Natural killer cell (primary cell): ENCODE measurements at regions not wholly inside any gene's neighbourhood (a gene's known extent, or its start where the extent isn't known, plus 50 kb on each side); places are given as distances from the start of the nearest gene placed in this dataset.

Experiments
- ATAC-seq, 3 donors: fragments of 150-1000 bp in 2 of 3; fragments of 200-7000 bp in 1 of 3; cut with Tn5 transposase; 1 replicate in 1 of 3; 2 replicates in 2 of 3; pipeline ENCODE4 v1.10.0; 2021; ENCODE audit warnings: mild to moderate bottlenecking in 2 of 3, moderate library complexity in 2 of 3
- DNase-seq, 2 donors: peaks; one replicate each; pipeline versions ENCODE4 v3.0.0 to v3.0.0-alpha.2; 2013 to 2021; ENCODE audit warnings: mixed read lengths in 1 of 2
- H3K27ac ChIP-seq: one replicate; pipeline ENCODE4 v1.5.1; 2013; ENCODE audit warnings: mild to moderate bottlenecking, low read length
- H3K27me3 ChIP-seq: one replicate; pipeline ENCODE4 v1.6.1; 2013; ENCODE audit warnings: low read length; ENCODE audit not compliant: control insufficient read depth, insufficient read depth
- H3K36me3 ChIP-seq: one replicate; pipeline ENCODE4 v1.6.1; 2013; ENCODE audit warnings: low read length; ENCODE audit not compliant: control insufficient read depth, insufficient read depth
- H3K4me1 ChIP-seq: one replicate; pipeline ENCODE4 v1.6.1; 2013; ENCODE audit warnings: low read length; ENCODE audit not compliant: control insufficient read depth, insufficient read depth
- H3K4me3 ChIP-seq: one replicate; pipeline ENCODE4 v1.5.1; 2013; ENCODE audit warnings: low read length
- H3K9me3 ChIP-seq: one replicate; pipeline ENCODE4 v1.6.1; 2013; ENCODE audit warnings: low read length; ENCODE audit not compliant: control insufficient read depth, insufficient read depth
- H3K27ac Mint-ChIP-seq, 2 donors: one replicate each; pipeline ENCODE4 v1.8.0; 2022; ENCODE audit warnings: mild to moderate bottlenecking in 2 of 2, mixed read lengths in 2 of 2, moderate library complexity in 1 of 2
- H3K27me3 Mint-ChIP-seq, 2 donors: one replicate each; pipeline ENCODE4 v1.8.0; 2022; ENCODE audit warnings: low read depth in 2 of 2, mixed read lengths in 2 of 2
- H3K36me3 Mint-ChIP-seq: one replicate; pipeline ENCODE4 v1.8.0; 2022; ENCODE audit warnings: mixed read lengths
- H3K4me1 Mint-ChIP-seq, 2 donors: one replicate each; pipeline ENCODE4 v1.8.0; 2022; ENCODE audit warnings: mixed read lengths in 2 of 2
- H3K4me3 Mint-ChIP-seq: one replicate; pipeline ENCODE4 v1.8.0; 2022; ENCODE audit warnings: mild to moderate bottlenecking, moderate library complexity, mixed read lengths
- H3K9me3 Mint-ChIP-seq, 2 donors: one replicate each; pipeline ENCODE4 v1.8.0; 2022; ENCODE audit warnings: mixed read lengths in 2 of 2
- WGBS: methylation state at CpG from one replicate; pipeline ENCODE4 v1.1.7; 2013; ENCODE audit warnings: missing lambda C conversion rate; ENCODE audit not compliant: insufficient coverage; 5-methylcytosine and 5-hydroxymethylcytosine counted together
- intact Hi-C: fragments of 100-400 bp; cut with micrococcal nuclease; formaldehyde crosslinking; loops from one replicate; pipeline ENCODE4 v1.14.2; 2022
- TF ChIP-seq, protein P1 (sequence below): fragments of 200-600 bp; IDR thresholded peaks from one replicate; pipeline ENCODE4 v1.8.0; 2022; ENCODE audit warnings: antibody characterized with exemption

DNA sequence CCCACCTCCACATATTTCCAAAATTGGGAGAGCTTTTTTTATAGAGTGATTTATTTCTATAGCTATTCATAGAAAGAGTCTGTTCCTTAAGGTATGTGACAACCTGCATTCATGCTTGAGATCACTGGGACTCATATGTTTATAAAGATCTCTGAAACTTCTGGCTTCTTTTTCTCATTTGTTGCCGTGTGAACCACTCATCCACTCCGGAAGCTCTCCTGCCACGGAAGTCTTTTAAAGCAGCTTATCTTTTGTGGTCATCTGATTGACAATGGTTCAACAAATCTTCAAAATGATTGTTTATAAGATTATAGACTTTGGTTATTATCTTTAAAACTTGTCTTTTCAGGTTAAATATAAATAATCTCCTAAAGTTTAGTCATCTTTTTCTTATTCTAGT, 260.5 kb downstream of the C3orf38 start:
- TF ChIP-seq, protein P1, sequence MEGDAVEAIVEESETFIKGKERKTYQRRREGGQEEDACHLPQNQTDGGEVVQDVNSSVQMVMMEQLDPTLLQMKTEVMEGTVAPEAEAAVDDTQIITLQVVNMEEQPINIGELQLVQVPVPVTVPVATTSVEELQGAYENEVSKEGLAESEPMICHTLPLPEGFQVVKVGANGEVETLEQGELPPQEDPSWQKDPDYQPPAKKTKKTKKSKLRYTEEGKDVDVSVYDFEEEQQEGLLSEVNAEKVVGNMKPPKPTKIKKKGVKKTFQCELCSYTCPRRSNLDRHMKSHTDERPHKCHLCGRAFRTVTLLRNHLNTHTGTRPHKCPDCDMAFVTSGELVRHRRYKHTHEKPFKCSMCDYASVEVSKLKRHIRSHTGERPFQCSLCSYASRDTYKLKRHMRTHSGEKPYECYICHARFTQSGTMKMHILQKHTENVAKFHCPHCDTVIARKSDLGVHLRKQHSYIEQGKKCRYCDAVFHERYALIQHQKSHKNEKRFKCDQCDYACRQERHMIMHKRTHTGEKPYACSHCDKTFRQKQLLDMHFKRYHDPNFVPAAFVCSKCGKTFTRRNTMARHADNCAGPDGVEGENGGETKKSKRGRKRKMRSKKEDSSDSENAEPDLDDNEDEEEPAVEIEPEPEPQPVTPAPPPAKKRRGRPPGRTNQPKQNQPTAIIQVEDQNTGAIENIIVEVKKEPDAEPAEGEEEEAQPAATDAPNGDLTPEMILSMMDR = no peak
- H3K27me3 ChIP-seq = no peaks in the 10 kb centered on the region
- no peaks in the 10 kb centered on the region for H3K4me1 ChIP-seq
- Mint-ChIP-seq H3K27me3 (no peaks in the 10 kb centered on the region), H3K36me3 (no peaks in the 10 kb centered on the region), H3K4me1 (no peaks in the 10 kb centered on the region), H3K9me3 (peaks cover 6 to 11% of the 10 kb centered on the region in 2 donors), H3K4me3 (no peak overlapping the region), H3K27ac (no peak overlapping the region)
- no peak overlapping the region for H3K27ac ChIP-seq
- intact Hi-C loops = no loop called here
- peak in 1 of 2 donors; percentile 14 for DNase-seq
- no peak overlapping the region for H3K4me3 ChIP-seq
- H3K36me3 ChIP-seq = no peaks in the 10 kb centered on the region
- peaks cover 4% of the 10 kb centered on the region for H3K9me3 ChIP-seq
- WGBS = 47% methylated on average over 3 of the region's 3 CpGs
- ATAC-seq = no peak

DNA sequence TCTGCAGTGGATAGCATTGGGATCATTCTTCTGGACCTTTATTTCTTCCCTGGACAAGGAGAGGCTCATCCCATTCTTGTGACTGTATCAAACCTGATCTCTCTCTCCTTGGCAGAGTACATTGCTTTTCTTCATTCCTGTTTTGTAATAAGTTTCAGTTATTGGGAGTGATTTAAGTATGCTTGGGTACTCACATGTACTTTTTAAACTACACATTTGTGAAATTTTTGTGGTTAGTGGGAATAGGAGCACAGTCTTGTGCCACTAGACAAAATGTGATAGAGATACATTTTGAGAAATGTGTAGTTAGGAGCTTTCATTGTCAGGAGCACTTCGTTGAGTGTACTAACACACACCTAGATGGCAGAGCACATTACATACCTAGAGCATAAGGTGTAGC, 262.6 kb downstream of the C3orf38 start:
- no peaks in the 10 kb centered on the region for H3K27me3 Mint-ChIP-seq
- H3K27ac Mint-ChIP-seq = no peak overlapping the region
- H3K4me1 Mint-ChIP-seq = no peaks in the 10 kb centered on the region
- no peak for DNase-seq
- Histone ChIP-seq H3K9me3 (no peaks in the 10 kb centered on the region), H3K4me1 (no peaks in the 10 kb centered on the region), H3K36me3 (no peaks in the 10 kb centered on the region), H3K27me3 (no peaks in the 10 kb centered on the region), H3K4me3 (no peak overlapping the region), H3K27ac (no peak overlapping the region)
- H3K36me3 Mint-ChIP-seq = no peaks in the 10 kb centered on the region
- peaks cover 3 to 11% of the 10 kb centered on the region in 2 donors for H3K9me3 Mint-ChIP-seq
- WGBS = no CpG with 5 or more reads among the region's 1 CpG
- no peak for ATAC-seq
- no peak overlapping the region for H3K4me3 Mint-ChIP-seq
- TF ChIP-seq, protein P1 = no peak
- intact Hi-C loops = no loop called here

DNA sequence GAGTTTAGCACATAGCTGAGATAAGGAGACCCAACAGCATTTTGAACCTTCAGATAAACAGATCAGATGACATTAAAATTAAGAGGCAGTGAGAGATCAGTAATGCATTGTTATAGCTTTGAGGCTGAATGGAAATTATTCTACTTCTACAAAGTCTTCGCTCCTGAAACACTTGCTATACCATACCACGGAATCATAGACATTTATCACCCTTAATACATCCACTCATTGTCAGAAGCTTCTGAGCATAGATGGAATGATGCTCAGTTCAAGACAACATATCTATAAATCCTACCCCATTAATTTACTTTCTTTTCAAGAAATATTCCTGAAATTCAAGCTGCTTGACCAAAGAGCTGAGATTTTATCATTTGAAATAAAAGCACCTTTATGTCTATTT, 266.7 kb downstream of the C3orf38 start:
- Histone ChIP-seq H3K27me3 (no peaks in the 10 kb centered on the region), H3K36me3 (no peaks in the 10 kb centered on the region), H3K4me3 (no peak overlapping the region), H3K4me1 (no peaks in the 10 kb centered on the region), H3K9me3 (no peaks in the 10 kb centered on the region), H3K27ac (no peak overlapping the region)
- Mint-ChIP-seq H3K27ac (no peak overlapping the region), H3K4me3 (no peak overlapping the region), H3K36me3 (no peaks in the 10 kb centered on the region), H3K4me1 (no peaks in the 10 kb centered on the region), H3K9me3 (peaks cover 3 to 8% of the 10 kb centered on the region in 2 donors), H3K27me3 (no peaks in the 10 kb centered on the region)
- ATAC-seq = no peak
- TF ChIP-seq, protein P1 = no peak
- intact Hi-C loops = no loop called here
- no peak for DNase-seq
- 90% methylated on average over 2 of the region's 2 CpGs for WGBS

DNA sequence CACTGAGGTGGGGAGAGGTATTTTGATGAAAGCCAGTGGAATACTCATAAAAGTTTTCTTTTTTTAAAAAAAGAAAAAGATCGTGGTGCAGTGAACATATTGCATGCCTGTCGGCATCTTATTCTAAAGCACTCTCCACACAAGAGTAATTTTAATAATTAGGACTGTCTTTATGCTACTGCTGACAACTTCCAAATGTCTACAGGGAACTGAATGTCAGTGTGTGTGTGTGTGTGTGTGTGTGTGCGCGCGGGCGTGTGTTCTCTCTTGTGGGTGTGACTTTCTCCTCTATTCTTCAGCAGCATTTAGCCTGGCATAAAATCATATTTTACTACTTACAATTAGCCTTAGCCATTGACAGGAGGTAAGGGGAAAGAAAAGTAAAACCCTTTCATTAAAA, 268.5 kb downstream of the C3orf38 start:
- no peaks in the 10 kb centered on the region for H3K9me3 ChIP-seq
- H3K27ac Mint-ChIP-seq = no peak overlapping the region
- DNase-seq (no peak), ATAC-seq (no peak)
- H3K4me1 Mint-ChIP-seq = no peaks in the 10 kb centered on the region
- H3K9me3 Mint-ChIP-seq = peaks cover 0 to 5% of the 10 kb centered on the region in 2 donors
- H3K4me1 ChIP-seq = no peaks in the 10 kb centered on the region
- no peak overlapping the region for H3K27ac ChIP-seq
- intact Hi-C loops = no loop called here
- H3K36me3 ChIP-seq = no peaks in the 10 kb centered on the region
- no peaks in the 10 kb centered on the region for H3K27me3 ChIP-seq
- no peak overlapping the region for H3K4me3 Mint-ChIP-seq
- WGBS = no CpG with 5 or more reads among the region's 6 CpGs
- TF ChIP-seq, protein P1 = no peak
- no peaks in the 10 kb centered on the region for H3K36me3 Mint-ChIP-seq
- no peaks in the 10 kb centered on the region for H3K27me3 Mint-ChIP-seq
- H3K4me3 ChIP-seq = no peak overlapping the region
